Ishikawa (cell line): ENCODE measurements at regions not wholly inside any gene's neighbourhood (a gene's known extent, or its start where the extent isn't known, plus 50 kb on each side); places are given as distances from the start of the nearest gene placed in this dataset.

Experiments used
- CEBPB ChIP-seq: IDR thresholded peaks from 2 replicates; pipeline ENCODE4 v1.6.1; 2012
- CREB1 ChIP-seq: IDR thresholded peaks from 2 replicates; pipeline ENCODE4 v1.6.1; 2012; ENCODE audit warnings: low read depth
- EGR1 ChIP-seq: IDR thresholded peaks from 2 replicates; pipeline ENCODE4 v1.6.1; 2012
- EP300 ChIP-seq: IDR thresholded peaks from 2 replicates; pipeline ENCODE4 v1.6.1; 2012; ENCODE audit warnings: borderline replicate concordance
- FOXM1 ChIP-seq: IDR thresholded peaks from 2 replicates; pipeline ENCODE4 v1.6.1; 2012; ENCODE audit warnings: low read depth, borderline replicate concordance
- NFIC ChIP-seq: IDR thresholded peaks from 2 replicates; pipeline ENCODE4 v1.6.1; 2012
- RAD21 ChIP-seq: IDR thresholded peaks from 2 replicates; pipeline ENCODE4 v1.6.1; 2012; ENCODE audit warnings: low read depth
- TAF1 ChIP-seq: IDR thresholded peaks from 2 replicates; pipeline ENCODE4 v1.6.1; 2012; ENCODE audit warnings: low read depth, mild to moderate bottlenecking
- TCF12 ChIP-seq: IDR thresholded peaks from 2 replicates; pipeline ENCODE4 v1.6.1; 2012; ENCODE audit warnings: low read depth
- TEAD4 ChIP-seq: IDR thresholded peaks from 2 replicates; pipeline ENCODE4 v1.6.1; 2012
- YY1 ChIP-seq: IDR thresholded peaks from 2 replicates; pipeline ENCODE4 v1.6.1; 2012; ENCODE audit warnings: low read depth
- ZBTB7A ChIP-seq: IDR thresholded peaks from 2 replicates; pipeline ENCODE4 v1.6.1; 2012; ENCODE audit warnings: low read depth
- TF ChIP-seq, protein P1 (sequence below): IDR thresholded peaks from 2 replicates; pipeline ENCODE4 v1.6.1; 2012
- TF ChIP-seq, protein P2 (sequence below): IDR thresholded peaks from 2 replicates; pipeline ENCODE4 v1.6.1; 2012; ENCODE audit warnings: low read depth, mild to moderate bottlenecking
- TF ChIP-seq, protein P3 (sequence below): IDR thresholded peaks from 2 replicates; pipeline ENCODE4 v1.6.1; 2012

DNA sequence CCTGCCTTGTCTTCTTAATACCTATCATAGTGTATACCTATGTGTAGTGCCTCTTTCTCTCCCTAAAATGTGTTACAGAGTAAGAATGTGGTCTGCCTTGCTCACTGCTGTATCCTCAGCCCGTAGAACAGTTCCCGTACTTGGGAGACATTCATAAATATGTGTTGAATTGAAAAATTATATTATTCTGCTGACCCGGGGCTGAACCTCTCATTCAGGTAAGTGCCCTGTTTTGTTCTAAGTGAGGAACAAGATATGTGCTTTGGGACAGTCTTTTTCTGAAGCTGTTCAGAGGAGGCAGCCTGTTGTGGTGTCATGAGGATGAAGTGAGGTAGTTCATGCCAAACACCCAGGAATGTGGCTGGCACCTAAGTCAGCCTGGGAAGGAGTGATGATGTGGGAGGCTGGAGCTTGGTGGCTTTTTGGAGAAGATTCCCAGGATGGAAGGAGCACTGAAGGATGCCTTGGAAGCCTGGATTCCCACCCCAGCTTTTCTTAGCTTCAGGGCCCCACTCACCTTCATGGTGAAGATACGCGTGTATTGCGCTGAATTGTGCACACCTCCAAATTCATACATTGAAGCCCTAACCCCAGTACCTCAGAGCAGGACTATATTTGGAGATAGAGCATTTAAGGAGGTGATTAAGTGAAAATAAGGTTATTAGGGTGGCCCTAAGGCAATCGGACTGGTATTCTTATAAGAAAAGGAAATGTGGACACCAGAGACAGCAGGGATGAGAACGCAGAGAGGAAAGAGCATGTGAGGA lies 166.3 kb downstream of the DDX1 start:
- TF ChIP-seq ZBTB7A (no peak), EP300 (no peak), TCF12 (no peak), NFIC (no peak), CREB1 (no peak), CEBPB (no peak), TAF1 (no peak), RAD21 (no peak), FOXM1 (no peak)
- TF ChIP-seq, protein P1, sequence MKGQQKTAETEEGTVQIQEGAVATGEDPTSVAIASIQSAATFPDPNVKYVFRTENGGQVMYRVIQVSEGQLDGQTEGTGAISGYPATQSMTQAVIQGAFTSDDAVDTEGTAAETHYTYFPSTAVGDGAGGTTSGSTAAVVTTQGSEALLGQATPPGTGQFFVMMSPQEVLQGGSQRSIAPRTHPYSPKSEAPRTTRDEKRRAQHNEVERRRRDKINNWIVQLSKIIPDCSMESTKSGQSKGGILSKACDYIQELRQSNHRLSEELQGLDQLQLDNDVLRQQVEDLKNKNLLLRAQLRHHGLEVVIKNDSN = no peak

DNA sequence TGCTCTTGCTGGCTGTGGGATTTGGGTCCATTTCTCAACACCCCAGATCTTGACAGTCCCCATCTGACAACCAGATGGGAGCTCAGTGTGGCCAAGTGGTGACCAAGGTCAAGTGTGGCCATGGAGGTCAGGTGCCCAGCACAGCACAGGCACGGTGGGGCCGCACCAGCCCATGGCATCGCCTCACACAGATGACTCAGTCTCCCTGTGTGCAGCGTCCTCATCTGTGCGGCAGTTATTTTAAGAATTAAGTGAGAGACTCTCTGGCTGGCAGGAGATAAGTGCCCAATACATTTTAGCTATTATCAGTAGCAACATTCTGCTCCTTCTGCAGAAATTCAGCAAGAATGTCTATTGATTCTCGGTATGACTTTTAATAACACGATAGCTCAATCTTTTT lies 167.2 kb downstream of the DDX1 start:
- TF ChIP-seq EGR1 = no peak
- TF ChIP-seq CEBPB = no peak
- TF ChIP-seq, protein P2, sequence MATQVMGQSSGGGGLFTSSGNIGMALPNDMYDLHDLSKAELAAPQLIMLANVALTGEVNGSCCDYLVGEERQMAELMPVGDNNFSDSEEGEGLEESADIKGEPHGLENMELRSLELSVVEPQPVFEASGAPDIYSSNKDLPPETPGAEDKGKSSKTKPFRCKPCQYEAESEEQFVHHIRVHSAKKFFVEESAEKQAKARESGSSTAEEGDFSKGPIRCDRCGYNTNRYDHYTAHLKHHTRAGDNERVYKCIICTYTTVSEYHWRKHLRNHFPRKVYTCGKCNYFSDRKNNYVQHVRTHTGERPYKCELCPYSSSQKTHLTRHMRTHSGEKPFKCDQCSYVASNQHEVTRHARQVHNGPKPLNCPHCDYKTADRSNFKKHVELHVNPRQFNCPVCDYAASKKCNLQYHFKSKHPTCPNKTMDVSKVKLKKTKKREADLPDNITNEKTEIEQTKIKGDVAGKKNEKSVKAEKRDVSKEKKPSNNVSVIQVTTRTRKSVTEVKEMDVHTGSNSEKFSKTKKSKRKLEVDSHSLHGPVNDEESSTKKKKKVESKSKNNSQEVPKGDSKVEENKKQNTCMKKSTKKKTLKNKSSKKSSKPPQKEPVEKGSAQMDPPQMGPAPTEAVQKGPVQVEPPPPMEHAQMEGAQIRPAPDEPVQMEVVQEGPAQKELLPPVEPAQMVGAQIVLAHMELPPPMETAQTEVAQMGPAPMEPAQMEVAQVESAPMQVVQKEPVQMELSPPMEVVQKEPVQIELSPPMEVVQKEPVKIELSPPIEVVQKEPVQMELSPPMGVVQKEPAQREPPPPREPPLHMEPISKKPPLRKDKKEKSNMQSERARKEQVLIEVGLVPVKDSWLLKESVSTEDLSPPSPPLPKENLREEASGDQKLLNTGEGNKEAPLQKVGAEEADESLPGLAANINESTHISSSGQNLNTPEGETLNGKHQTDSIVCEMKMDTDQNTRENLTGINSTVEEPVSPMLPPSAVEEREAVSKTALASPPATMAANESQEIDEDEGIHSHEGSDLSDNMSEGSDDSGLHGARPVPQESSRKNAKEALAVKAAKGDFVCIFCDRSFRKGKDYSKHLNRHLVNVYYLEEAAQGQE = no peak
- no peak for TF ChIP-seq CREB1
- TF ChIP-seq TAF1 = no peak
- TF ChIP-seq TEAD4 = no peak
- TF ChIP-seq, protein P1 = no peak
- TF ChIP-seq YY1 = no peak
- TF ChIP-seq EP300 = no peak
- TF ChIP-seq, protein P3, sequence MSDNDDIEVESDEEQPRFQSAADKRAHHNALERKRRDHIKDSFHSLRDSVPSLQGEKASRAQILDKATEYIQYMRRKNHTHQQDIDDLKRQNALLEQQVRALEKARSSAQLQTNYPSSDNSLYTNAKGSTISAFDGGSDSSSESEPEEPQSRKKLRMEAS = no peak
- TF ChIP-seq TCF12 = no peak
- no peak for TF ChIP-seq FOXM1
- TF ChIP-seq ZBTB7A = no peak
- TF ChIP-seq RAD21 = no peak
- no peak for TF ChIP-seq NFIC

DNA sequence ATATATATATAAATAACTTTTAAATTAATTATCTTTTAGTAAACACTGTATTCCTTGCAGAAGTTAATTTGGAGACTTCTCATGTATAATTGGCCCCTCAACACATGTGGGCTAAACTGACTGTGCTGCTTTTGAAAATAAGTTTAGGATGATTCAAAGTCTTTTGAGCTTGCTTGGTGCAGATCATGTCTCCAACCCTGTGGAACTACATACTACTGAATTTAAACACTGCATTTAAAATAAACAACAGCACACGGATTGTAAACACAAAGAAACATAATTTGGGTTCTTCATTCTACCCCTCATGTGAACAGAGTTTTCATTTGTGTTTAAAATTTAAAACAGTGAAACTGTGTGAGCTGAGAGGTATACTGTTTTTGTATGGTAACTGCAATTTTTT lies 167.7 kb downstream of the DDX1 start:
- no peak for TF ChIP-seq TCF12
- TF ChIP-seq, protein P1 = no peak
- TF ChIP-seq, protein P3 = no peak
- no peak for TF ChIP-seq ZBTB7A
- TF ChIP-seq EP300 = no peak
- TF ChIP-seq TAF1 = no peak
- no peak for TF ChIP-seq YY1
- TF ChIP-seq NFIC = no peak
- no peak for TF ChIP-seq RAD21
- TF ChIP-seq EGR1 = no peak
- no peak for TF ChIP-seq FOXM1
- TF ChIP-seq CEBPB = no peak
- TF ChIP-seq CREB1 = no peak
- no peak for TF ChIP-seq TEAD4
- TF ChIP-seq, protein P2 = no peak

DNA sequence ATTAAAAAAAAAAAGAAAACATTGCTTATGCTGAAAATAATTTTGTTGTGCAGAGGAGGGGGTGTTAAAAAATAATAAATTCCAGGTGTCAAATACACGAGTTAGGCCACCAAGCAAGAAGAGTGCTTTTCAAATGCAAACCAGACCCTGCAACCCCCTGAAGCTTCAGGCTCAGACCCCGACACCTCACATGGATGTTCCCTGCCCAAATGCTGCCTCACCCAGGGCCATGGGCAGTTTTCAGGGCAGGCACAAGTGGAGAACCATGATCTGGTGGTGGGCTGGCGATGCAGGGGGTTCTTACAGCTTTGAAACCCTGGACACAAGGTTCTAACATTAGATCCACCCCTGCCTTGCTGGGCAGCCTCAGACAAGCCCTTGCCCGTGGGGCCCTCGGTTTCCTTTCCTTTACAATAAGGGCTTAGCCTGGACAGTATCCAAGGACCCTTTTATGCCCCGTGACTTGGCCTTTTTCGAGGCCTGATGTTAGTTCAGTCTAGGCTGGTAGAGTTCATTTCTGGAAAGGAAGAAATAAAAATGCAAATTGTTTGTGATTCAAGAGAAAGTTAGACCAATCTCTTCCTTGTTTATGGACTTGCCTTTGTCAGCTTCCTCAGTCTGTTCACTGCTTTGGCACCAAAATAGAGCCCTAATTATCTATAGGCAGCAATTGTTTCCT lies 168.7 kb downstream of the DDX1 start:
- no peak for TF ChIP-seq TAF1
- TF ChIP-seq NFIC = no peak
- TF ChIP-seq, protein P1 = no peak
- TF ChIP-seq EGR1 = no peak
- TF ChIP-seq TCF12 = no peak
- TF ChIP-seq, protein P2 = no peak
- no peak for TF ChIP-seq TEAD4
- TF ChIP-seq EP300 = no peak
- TF ChIP-seq CEBPB = no peak
- TF ChIP-seq YY1 = no peak
- TF ChIP-seq CREB1 = no peak
- TF ChIP-seq, protein P3 = no peak
- TF ChIP-seq ZBTB7A = no peak
- TF ChIP-seq RAD21 = no peak
- TF ChIP-seq FOXM1 = no peak
